GM21737 (cell line): ENCODE measurements at regions not wholly inside any gene's neighbourhood (a gene's known extent, or its start where the extent isn't known, plus 50 kb on each side); places are given as distances from the start of the nearest gene placed in this dataset.
"Not testable (repeated sequence)": the region's sequence is repeated elsewhere in the genome, so short reads cannot be mapped to it uniquely, and the experiment has no call there.

Source experiments
- ATAC-seq: cut with Tn5 transposase; IDR thresholded peaks from one replicate; pipeline ENCODE4 v1.9.1; 2021; ENCODE audit warnings: mild to moderate bottlenecking, moderate library complexity; ENCODE audit not compliant: unreplicated experiment

DNA sequence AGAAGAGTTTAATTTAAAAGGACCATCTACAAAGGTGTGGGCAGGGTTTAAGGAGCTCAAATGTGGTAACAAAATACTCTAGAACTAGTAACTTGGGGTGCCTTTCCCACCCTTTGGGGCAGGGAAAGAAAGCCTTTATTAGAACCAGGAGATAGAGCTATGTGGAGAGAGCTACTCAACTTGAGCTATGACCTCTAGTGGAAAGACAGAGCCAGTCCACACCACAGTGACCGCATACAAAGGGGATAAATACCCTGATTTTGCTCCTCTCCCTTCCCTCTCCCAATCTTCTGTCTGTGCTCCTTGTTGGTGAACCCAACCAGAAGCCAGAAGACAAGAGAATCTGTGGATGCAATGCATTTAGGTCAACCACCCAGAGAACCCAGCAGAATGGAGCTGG is 54.4 kb upstream of the JAK1 start:
- ATAC-seq = no peak

DNA sequence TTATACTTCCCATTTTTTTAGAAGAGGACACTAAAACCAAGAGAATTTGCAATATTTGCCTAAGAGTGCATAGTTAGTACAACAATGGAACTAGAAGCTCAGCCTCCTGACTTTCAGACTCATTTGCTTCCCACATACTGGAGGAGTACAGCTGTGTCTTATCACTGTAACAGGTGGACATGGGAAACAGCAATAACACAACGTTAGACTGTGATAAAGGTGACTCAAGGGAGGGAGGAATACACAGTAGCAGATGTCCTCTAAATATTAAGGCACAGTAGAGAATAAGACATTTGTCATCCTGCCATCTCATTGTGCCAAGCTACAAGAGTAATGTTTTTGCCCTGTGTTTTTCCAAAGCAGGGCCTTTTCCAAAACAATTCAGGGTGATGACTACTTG is 55.4 kb upstream of the JAK1 start:
- ATAC-seq = no peak

DNA sequence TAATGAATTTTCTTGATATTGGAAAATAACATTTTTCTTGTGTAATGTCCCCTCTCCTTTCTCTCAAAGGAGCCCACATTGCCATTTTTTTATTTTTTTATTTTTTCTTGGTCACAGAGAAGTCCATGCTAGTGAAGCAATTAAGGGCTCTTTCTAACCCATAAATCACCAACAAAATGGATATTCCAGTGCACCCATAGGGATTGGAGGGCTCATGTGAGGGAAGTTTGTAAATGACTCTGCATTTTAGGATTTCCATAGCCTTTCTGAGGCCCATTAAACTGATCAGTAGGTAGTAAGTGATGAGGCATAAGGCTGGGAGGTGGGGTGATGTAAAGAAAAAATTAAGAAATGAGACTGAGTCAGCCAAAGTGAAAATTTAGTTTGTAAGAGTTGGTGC is 55.9 kb upstream of the JAK1 start:
- ATAC-seq = no peak

DNA sequence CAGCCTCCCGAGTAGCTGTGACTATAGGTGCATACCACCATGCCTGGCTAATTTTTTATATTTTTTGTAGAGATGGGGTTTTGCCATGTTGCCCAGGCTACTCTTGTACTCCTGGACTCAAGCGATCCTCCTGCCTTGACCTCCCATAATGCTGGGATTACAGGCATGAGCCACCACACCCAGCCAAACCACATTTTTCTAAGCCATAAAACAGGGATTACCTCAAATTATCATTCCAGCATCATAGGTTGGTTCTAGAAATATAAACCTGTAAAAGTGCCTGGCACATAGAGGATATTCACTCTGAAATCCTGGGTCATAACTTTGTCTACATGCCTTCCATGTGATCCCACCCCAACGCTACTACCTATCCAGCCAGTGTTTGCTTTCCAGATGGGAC is 59.4 kb upstream of the JAK1 start:
- ATAC-seq = no peak

DNA sequence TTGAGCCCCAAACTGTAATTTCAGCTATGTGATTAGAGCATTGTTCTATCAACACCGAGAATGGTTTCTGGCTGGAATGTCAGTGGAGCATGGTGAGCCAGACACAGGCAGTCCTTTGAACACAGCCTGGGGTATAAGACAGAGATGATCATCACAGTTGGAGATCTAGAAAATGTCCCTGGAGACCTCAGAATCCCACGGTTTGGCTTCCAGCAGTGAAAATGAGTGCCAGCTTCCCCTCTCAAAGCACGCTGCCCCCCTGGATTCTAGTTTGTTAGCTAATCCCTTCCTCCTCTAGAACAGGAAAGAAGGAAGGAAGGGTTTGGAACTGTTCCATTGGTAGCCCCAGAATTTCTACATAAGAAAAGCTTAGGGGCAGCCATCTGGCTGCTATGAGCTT is 59.9 kb upstream of the JAK1 start:
- no peak for ATAC-seq

DNA sequence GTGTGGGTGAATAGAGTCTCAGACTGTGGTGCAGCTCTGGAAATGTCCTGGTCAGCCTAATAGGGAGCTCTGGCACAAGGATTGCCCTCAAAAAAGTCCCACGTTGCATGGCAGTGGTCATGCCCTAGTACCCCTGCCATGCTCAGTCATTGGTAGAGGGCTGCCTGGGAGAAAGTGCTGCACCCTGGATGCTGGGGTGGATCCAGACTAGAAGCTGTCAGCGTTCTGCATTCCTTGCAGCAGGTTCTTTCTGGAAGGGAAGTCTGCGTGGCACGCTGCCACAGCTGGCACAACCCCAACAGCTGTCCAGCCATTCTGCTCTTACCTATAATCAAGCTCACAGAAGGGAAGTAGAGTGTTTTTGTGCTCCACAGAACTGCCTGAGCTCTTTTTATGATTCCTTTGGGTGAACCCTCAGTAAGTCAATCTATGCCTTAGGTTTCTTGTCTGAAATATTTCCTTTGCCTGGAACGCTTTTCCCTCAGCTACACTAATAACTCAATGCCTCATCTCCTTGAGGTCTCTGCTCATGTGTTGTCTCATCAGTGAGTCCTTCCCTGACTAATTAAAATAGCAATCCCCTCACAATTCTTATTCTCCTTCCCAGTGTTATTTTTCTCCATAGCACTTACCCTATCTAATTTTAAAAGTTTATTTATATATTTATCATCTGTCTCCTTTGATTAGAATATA is 61.5 kb upstream of the JAK1 start:
- no peak for ATAC-seq

DNA sequence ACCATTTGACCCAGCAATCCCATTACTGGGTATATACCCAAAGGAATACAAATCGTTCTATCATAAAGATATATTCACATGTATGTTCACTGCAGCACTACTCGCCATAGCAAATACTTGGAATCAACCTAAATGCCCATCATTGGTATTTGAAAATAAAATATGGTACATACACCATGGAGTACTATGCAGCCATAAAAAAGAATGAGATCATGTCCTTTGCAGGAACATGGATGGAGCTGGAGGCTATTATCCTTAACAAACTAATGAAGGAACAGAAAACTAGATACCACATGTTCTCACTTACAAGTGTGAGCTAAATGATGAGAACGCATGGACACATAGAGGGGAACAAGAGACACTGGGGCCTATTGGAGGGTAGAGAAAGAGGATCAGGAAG is 63.1 kb upstream of the JAK1 start:
- ATAC-seq = not testable (repeated sequence)

DNA sequence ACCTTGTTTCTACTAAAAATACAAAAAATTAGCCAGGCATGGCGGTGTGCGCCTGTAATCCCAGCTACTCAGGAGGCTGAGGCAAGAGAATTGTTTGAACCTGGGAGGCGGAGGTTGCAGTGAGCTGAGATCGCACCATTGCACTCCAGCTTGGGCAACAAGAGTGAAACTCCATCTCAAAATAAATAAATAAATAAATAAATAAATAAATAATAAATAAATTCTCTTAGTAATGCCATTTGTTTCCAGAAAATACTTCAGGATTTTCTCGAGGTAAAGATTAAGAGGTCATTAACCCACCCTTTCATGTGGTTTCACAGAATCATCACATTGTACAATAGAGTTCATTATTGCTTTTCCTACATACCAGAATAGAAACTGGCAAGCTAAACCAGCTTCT is 68.5 kb upstream of the JAK1 start:
- not testable (repeated sequence) for ATAC-seq

DNA sequence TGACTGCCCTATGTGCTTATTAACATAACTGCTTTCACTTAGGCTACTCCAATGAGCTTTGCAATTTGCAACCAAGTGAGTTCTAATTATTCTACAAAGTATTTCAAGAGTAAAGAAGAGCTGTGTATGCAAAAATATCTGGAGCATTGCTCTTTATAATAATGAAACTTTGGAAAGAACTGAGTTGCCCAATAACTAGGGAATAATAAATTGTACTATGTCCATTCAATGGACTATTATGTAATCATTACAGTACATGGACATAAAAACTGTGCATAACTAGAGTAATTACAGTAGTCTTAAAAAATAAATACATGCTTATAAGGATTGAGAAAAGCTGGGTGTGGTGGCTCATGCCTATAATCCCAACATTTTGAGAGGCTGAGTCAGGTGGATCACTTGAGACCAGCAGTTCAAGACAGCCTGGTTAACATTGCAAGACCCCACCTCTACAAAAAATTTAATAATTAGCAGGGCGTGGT is 70.3 kb upstream of the JAK1 start:
- no peak for ATAC-seq

DNA sequence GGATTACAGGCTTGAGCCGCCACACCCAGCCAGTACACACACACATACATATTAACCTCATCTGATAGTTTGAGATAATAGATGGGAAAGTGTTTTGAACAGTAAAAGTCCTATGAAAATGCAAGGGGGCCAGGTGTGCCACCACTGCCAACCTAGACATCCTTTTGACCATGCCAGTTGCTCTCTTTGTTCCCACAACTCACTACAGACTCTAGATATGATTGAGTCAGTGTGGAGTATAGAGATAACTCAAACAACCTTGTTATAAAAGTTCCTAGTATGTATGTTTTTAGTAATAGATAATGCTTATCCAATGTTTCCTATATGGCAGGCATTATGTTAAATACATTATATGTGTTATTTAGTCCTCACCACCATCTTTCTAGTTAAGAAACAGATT is 72.7 kb upstream of the JAK1 start:
- ATAC-seq = no peak

DNA sequence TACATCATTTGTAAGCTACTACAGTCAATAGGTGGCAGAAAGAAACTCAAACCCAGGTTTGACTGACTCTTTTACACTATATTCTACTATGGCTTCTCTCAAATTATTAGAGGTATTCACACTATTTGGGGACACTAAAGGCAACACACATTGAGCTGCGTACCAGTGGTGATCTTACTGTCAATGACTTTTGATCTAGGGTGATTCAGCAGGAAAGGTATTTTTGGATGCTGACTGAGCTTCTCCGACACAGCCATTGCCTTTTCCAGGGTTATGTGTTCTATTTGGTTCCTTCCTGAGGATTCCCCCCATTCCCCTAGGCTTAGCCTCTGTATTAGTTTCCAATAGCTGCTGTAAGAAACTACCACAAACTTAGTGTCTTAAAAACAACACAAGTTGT is 73.2 kb upstream of the JAK1 start:
- no peak for ATAC-seq

DNA sequence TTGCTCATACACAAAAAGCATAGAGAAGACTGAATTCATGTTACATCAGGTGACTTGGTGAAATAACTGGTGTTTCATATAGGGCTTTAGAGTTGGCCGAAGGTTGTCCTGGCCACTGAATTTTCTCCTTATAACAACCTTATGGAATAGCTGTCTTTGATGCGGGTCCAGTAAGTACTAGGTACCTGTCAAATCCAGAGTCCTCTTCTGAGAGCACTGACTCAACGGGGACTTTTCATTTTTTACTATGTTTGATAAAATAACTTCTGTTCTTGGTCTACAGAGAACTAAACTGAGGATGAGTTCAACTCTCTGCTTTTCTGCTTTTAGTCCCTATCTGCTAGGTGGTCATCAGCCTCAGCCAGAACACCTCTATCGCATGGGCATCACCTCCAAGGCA is 76.1 kb upstream of the JAK1 start:
- no peak for ATAC-seq

DNA sequence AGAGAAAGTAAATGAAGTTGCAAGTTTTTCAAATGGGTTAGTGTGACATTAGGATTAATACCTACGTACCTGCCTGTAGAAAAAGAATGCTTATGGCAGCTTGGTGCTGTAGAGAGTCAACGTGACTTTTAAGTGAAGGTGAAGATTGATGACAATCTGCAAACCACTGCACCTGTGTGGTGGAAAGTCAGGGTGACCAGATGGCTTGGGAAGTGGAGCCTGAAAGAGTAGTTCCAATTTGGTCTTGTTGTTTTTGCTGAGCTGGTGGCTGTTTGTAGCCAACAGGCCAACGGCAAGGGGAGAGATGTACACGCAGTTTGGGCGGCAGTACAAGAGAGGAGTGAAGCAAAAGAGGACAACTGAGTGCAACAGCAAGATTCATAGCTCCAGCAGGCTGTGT is 78.1 kb upstream of the JAK1 start:
- ATAC-seq = no peak

DNA sequence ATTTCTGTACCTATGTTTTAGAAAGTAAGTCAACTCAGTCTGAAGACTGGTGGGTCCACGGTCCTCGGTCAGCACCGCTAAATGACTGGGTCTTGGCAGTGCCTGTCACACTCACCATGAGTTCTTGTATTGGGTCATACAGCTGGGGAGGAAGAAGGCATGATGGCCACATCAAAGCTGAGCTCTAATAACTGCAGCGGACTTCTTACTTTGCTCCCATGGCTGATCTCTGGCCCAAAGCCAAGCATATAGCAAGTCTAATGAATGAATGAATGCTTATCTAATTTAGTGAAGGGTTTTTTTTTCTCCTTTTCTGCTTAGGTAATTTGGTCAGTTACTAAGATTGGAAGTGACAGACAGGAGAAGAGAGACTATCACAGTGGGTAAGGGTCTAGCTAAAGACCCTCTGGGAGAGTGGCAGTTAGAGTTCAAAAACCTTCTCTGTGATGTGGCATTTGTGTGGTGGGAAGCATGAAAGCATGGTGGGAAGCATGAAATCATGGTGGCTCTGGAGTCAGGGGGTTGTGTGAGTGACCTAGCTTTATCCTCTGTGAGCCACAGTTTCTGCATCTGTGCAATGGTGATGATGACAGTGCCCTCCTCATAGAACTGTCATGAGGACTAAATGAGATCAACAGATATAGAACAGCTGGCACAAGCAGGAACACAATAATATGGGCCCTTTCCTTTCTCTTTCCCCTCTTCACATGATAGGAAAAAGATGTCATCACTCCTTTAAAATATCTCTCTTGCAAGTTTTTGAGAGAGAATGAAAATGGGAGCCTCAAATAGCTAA is 78.9 kb upstream of the JAK1 start:
- no peak for ATAC-seq

DNA sequence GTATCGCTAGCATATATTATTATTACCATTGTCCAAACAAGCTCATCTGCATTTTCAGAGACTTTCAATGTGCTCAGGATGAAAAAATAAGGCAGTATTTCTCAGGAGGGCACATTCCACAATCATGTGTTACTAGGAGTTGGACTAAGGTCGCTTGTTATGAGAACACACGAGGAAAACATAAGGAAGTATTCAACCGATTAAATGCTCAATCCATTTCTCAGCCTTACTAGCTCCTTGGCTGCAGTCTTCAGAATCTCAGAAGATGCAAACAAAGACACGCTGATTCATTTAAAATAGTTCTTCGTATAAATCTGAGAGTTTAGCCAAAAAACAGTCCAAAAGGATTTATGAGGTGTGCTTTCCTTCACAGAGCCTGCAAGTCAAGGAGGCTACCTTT is 82.0 kb upstream of the JAK1 start:
- no peak for ATAC-seq

DNA sequence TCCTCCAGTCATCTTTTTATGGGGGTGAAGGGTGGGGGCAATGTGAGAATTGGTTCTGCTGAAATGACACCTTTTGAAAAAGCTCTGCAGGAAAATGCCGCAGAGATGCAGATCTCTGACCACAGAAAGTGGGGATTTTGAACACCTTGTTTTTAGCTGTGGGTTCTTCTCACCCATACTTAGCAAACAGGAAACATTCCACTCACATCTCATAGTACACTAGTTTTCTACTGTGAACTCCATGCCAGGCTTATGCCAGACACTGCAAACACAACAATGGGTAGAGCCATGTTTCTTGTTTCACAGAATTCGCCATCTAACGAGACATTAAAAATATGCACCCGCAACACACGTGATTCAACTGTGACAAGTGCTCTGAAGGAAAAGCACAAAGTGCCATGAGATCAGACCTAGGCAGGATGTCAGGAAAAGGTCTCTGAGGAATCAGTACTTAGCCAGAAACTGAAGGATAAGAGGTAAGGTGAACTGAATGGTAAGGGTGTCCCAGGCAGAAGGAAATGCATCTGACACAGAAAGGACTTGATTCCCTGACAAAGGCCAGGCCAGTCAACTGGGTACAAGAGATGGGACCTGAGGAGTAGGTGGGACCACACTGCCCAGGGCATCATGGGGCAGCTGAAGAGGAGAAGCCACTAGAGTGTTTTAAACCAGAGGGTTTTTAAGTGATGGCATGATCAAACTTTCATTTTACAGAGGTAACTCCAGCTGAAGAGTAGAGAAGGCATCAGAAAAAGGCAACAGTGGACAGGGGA is 83.8 kb upstream of the JAK1 start:
- ATAC-seq = no peak

DNA sequence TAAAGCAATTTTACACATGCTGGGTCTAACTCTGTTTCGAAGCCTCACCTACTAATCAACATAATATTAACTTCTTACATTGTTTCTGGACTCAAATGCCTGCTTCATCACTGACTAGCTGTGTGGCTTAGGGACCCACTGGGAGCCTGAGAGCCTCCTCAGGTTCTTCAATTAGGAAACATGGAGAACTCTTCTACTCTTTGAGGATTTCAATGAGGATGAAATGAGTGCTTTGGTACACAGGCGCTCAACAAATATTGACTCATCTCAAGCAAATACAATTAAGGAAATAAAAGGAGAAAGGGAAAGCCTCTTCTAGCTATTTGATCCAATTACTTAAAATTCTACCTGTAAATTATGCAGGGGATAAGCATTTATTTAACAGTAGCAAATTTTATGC is 84.4 kb upstream of the JAK1 start:
- no peak for ATAC-seq

DNA sequence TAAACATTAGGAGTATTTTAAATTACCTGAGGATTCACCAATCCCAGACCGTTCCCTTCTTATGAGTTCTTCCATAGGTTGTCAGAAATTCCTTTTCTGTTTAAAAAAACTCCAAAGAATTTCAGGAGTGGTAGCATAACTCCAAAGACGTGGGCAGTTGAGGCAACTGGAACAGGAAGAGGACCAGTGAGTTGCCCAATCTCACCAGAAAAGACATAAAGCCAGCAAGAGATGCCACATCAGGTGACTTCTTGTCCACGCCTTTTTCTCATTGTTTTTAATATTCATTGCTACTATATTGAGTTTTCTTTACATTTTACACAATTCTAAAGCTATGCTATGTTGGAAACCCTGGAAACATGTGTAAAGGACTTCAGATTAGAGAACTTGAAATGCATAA is 88.1 kb upstream of the JAK1 start:
- no peak for ATAC-seq

DNA sequence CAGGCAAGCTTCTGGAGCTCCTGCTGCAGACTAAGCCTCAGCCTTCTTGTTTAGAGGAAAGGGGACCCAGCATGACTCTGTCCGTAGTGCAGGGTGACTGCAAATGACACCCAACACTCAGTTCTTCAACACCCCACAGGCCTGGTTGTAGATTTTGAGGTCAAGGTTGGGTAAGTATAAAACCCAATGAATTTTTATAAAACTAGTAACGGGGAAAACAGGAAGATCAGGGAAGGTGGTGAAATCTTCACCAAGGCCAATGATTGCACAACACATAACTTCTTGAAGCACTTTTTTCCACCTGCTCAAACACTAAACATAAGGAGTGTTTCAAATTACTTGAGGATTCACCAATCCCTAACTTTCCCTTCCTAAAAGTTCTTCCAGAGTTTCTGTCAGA is 89.4 kb upstream of the JAK1 start:
- ATAC-seq = no peak

DNA sequence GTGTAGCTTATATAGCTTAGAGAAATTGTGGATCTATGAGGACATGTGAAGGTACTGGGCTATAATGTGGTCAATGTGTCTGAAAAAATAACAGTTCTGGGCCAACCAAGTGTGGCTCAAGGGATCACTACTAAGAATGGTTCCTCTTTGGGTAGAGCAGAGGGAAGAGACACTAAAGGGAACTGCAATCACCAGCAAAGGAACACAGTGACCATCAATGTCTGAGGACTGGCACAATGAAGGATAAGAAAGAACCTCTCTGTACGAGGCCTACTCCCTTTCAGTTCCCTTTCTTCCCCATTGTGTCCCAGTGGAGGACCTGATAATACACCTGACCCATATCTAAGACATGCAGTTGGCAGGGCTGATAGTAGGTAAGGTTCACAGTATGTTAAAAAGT is 89.9 kb upstream of the JAK1 start:
- ATAC-seq = no peak

DNA sequence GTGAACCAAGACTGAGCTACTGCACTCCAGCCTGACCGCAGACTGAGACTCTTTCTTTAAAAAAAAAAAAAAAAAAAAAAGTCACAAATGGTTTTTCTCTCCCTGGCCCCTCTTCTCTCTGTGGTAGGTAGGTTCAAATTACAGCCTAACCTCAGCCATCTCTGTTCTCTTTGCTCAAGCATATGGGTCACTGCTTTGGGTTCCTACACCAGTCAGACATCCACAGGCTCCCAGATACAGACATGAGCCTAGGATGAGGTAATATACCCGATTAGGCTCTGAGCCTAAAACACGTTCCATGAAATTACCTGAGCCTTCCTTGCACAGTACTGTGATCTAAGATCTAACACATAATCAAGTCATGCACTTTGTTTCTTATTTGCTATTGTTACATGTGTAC is 90.5 kb upstream of the JAK1 start:
- no peak for ATAC-seq
